ENCODE measurements at regions not wholly inside any gene's neighbourhood (a gene's known extent, or its start where the extent isn't known, plus 50 kb on each side); places are given as distances from the start of the nearest gene placed in this dataset.

- H3K4me1 ChIP-seq (ENCODE audit: insufficient read depth, low read length, severe bottlenecking), result no peaks in the 10 kb centered on the region
- no peak overlapping the region for H3K27ac ChIP-seq (ENCODE audit: low read depth, low read length, poor library complexity, severe bottlenecking)
- H4K20me1 ChIP-seq (ENCODE audit: insufficient read depth, low read length), result no peaks in the 10 kb centered on the region
- no peak overlapping the region for H3K9ac ChIP-seq (ENCODE audit: low read length)
- no peak for TF ChIP-seq EZH2 (IDR thresholded peaks at IDR 0.05; ENCODE audit: borderline replicate concordance, low read length)
- TF ChIP-seq, protein P1, sequence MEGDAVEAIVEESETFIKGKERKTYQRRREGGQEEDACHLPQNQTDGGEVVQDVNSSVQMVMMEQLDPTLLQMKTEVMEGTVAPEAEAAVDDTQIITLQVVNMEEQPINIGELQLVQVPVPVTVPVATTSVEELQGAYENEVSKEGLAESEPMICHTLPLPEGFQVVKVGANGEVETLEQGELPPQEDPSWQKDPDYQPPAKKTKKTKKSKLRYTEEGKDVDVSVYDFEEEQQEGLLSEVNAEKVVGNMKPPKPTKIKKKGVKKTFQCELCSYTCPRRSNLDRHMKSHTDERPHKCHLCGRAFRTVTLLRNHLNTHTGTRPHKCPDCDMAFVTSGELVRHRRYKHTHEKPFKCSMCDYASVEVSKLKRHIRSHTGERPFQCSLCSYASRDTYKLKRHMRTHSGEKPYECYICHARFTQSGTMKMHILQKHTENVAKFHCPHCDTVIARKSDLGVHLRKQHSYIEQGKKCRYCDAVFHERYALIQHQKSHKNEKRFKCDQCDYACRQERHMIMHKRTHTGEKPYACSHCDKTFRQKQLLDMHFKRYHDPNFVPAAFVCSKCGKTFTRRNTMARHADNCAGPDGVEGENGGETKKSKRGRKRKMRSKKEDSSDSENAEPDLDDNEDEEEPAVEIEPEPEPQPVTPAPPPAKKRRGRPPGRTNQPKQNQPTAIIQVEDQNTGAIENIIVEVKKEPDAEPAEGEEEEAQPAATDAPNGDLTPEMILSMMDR (IDR thresholded peaks at IDR 0.05; ENCODE audit: low read length), result no peak; the same call in 1 of the 2 replicates
- H3K79me2 ChIP-seq (ENCODE audit: insufficient read depth, low read length), result no peaks in the 10 kb centered on the region
- H3K4me3 ChIP-seq (ENCODE audit: low read depth, low read length, poor library complexity, severe bottlenecking), result no peak overlapping the region
- H3F3A ChIP-seq (ENCODE audit: insufficient read depth, low read length), result no peaks in the 10 kb centered on the region
- H3K9me2 ChIP-seq (ENCODE audit: low read depth, low read length), result no peaks in the 10 kb centered on the region
- H2AFZ ChIP-seq (ENCODE audit: low read length), result no peak overlapping the region
- H3K9me3 ChIP-seq (ENCODE audit: low read length), result no peaks in the 10 kb centered on the region
- no peaks in the 10 kb centered on the region for H3K36me3 ChIP-seq (ENCODE audit: insufficient read depth, low read length)
- no peak overlapping the region for H3K4me2 ChIP-seq (ENCODE audit: low read length)
- H3K27me3 ChIP-seq (ENCODE audit: insufficient read depth, low read length), result no peaks in the 10 kb centered on the region
Observed at GRCh38 chr12:93990832-93991803, 157.3 kb upstream of the PLXNC1 start.

GRCh38 chr12:93991829-93992461 lies 156.4 kb upstream of the PLXNC1 start:
- Histone ChIP-seq H3K9me3 (ENCODE audit: low read length) (no peaks in the 10 kb centered on the region), H3K4me1 (ENCODE audit: insufficient read depth, low read length, severe bottlenecking) (no peaks in the 10 kb centered on the region), H3K79me2 (ENCODE audit: insufficient read depth, low read length) (no peaks in the 10 kb centered on the region), H3K9me2 (ENCODE audit: low read depth, low read length) (no peaks in the 10 kb centered on the region), H2AFZ (ENCODE audit: low read length) (no peak overlapping the region), H3K9ac (ENCODE audit: low read length) (no peak overlapping the region), H3K4me2 (ENCODE audit: low read length) (no peak overlapping the region), H4K20me1 (ENCODE audit: insufficient read depth, low read length) (no peaks in the 10 kb centered on the region), H3F3A (ENCODE audit: insufficient read depth, low read length) (no peaks in the 10 kb centered on the region), H3K4me3 (ENCODE audit: low read depth, low read length, poor library complexity, severe bottlenecking) (no peak overlapping the region), H3K36me3 (ENCODE audit: insufficient read depth, low read length) (no peaks in the 10 kb centered on the region), H3K27ac (ENCODE audit: low read depth, low read length, poor library complexity, severe bottlenecking) (no peak overlapping the region), H3K27me3 (ENCODE audit: insufficient read depth, low read length) (no peaks in the 10 kb centered on the region)
- TF ChIP-seq, protein P1 (IDR thresholded peaks at IDR 0.05; ENCODE audit: low read length), result no peak
- no peak for TF ChIP-seq EZH2 (IDR thresholded peaks at IDR 0.05; ENCODE audit: borderline replicate concordance, low read length)

DNA sequence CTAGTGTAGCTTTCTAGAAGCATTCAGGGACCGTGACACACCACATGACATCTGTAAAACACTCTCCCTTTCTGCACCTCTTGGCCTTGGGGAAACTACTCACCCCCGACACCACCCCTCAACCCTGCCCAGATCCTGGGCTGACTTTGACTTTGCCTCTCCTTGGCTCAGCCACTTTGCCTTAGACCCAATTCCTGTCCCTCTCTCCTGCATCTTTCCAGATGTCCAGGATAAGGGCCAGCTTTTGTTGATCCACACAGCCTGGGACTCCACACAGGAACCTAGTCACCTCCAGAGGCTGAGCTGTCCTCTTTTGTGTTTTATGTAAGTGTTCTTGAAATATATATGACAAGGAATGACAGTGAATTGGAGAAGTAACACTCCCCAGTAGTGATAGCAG lies 153.7 kb upstream of the PLXNC1 start:
- Histone ChIP-seq H3K79me2 (ENCODE audit: insufficient read depth, low read length) (no peaks in the 10 kb centered on the region), H3K27ac (ENCODE audit: low read depth, low read length, poor library complexity, severe bottlenecking) (no peak overlapping the region), H3F3A (ENCODE audit: insufficient read depth, low read length) (no peaks in the 10 kb centered on the region), H3K4me2 (ENCODE audit: low read length) (no peak overlapping the region), H3K4me3 (ENCODE audit: low read depth, low read length, poor library complexity, severe bottlenecking) (no peak overlapping the region), H4K20me1 (ENCODE audit: insufficient read depth, low read length) (no peaks in the 10 kb centered on the region), H3K4me1 (ENCODE audit: insufficient read depth, low read length, severe bottlenecking) (no peaks in the 10 kb centered on the region), H2AFZ (ENCODE audit: low read length) (no peak overlapping the region), H3K9me2 (ENCODE audit: low read depth, low read length) (no peaks in the 10 kb centered on the region), H3K36me3 (ENCODE audit: insufficient read depth, low read length) (no peaks in the 10 kb centered on the region), H3K27me3 (ENCODE audit: insufficient read depth, low read length) (no peaks in the 10 kb centered on the region), H3K9me3 (ENCODE audit: low read length) (no peaks in the 10 kb centered on the region), H3K9ac (ENCODE audit: low read length) (no peak overlapping the region)
- TF ChIP-seq EZH2 (IDR thresholded peaks at IDR 0.05; ENCODE audit: borderline replicate concordance, low read length), result no peak
- TF ChIP-seq, protein P1 (IDR thresholded peaks at IDR 0.05; ENCODE audit: low read length), result no peak
